Neuronal stem cell (in vitro differentiated cells): ENCODE measurements at regions not wholly inside any gene's neighbourhood (a gene's known extent, or its start where the extent isn't known, plus 50 kb on each side); places are given as distances from the start of the nearest gene placed in this dataset.

ENCODE experiments used
- DNase-seq: peaks from one replicate; pipeline ENCODE4 v3.0.0-alpha.2; 2013; ENCODE audit warnings: low spot score
- H2AFZ ChIP-seq: one replicate; pipeline ENCODE4 v1.6.1; 2013; ENCODE audit warnings: mild to moderate bottlenecking, low read length, inconsistent platforms
- H2AK5ac ChIP-seq: 2 replicates; pipeline ENCODE4 v1.6.1; 2013; ENCODE audit warnings: low read depth, mild to moderate bottlenecking, inconsistent platforms, low read length, moderate library complexity, mixed read lengths
- H2BK120ac ChIP-seq: 2 replicates; pipeline ENCODE4 v1.6.1; 2013; ENCODE audit warnings: low read depth, mild to moderate bottlenecking, inconsistent platforms, low read length, moderate library complexity, mixed read lengths
- H2BK12ac ChIP-seq: one replicate; pipeline ENCODE4 v1.6.1; 2013; ENCODE audit warnings: low read length, inconsistent platforms
- H2BK15ac ChIP-seq: 2 replicates; pipeline ENCODE4 v1.6.1; 2013; ENCODE audit warnings: mild to moderate bottlenecking, low read length, inconsistent platforms, mixed read lengths
- H2BK5ac ChIP-seq: one replicate; pipeline ENCODE4 v1.6.1; 2013; ENCODE audit warnings: inconsistent platforms, mild to moderate bottlenecking, low read length, moderate library complexity
- H3K14ac ChIP-seq: one replicate; pipeline ENCODE4 v1.6.1; 2013; ENCODE audit warnings: low read length, inconsistent platforms
- H3K18ac ChIP-seq: 2 replicates; pipeline ENCODE4 v1.6.1; 2013; ENCODE audit warnings: low read length, inconsistent platforms
- H3K23ac ChIP-seq: 2 replicates; pipeline ENCODE4 v1.6.1; 2013; ENCODE audit warnings: low read depth, mild to moderate bottlenecking, mixed read lengths, low read length, inconsistent platforms; ENCODE audit not compliant: poor library complexity
- H3K27ac ChIP-seq: replicated peaks from 3 replicates; pipeline ENCODE4 v1.5.1; 2013; ENCODE audit warnings: low read length, inconsistent platforms
- H3K27me3 ChIP-seq, 3 experiments: 2 replicates each; pipeline ENCODE4 v1.6.1; 2013; ENCODE audit warnings: low read length in 3 of 3, mild to moderate bottlenecking in 2 of 3, inconsistent platforms in 1 of 3, low read depth in 1 of 3, mixed read lengths in 1 of 3, moderate library complexity in 1 of 3; ENCODE audit not compliant: control insufficient read depth in 3 of 3, insufficient read depth in 3 of 3
- H3K36me3 ChIP-seq, 2 donors: replicated peaks in 1 of 2; 2 replicates each; pipeline ENCODE4 v1.6.1; 2013; ENCODE audit warnings: low read length in 2 of 2; ENCODE audit not compliant: control insufficient read depth in 2 of 2, insufficient read depth in 2 of 2
- H3K4ac ChIP-seq: 2 replicates; pipeline ENCODE4 v1.6.1; 2013; ENCODE audit warnings: inconsistent platforms, mild to moderate bottlenecking, low read length, moderate library complexity
- H3K4me1 ChIP-seq, 2 donors: 1 replicate in 1 of 2; 2 replicates in 1 of 2; pipeline ENCODE4 v1.6.1; 2013; ENCODE audit warnings: low read length in 2 of 2, low read depth in 1 of 2; ENCODE audit not compliant: control insufficient read depth in 2 of 2, insufficient read depth in 1 of 2
- H3K4me2 ChIP-seq: one replicate; pipeline ENCODE4 v1.6.1; 2013; ENCODE audit warnings: mild to moderate bottlenecking, low read length, inconsistent platforms; ENCODE audit not compliant: insufficient read depth, poor library complexity, severe bottlenecking
- H3K4me3 ChIP-seq, 2 donors: 2 replicates each; pipeline ENCODE4 v1.5.1; 2013; ENCODE audit warnings: low read length in 2 of 2, mild to moderate bottlenecking in 2 of 2, inconsistent platforms in 1 of 2, moderate library complexity in 1 of 2
- H3K79me1 ChIP-seq: one replicate; pipeline ENCODE4 v1.6.1; 2013; ENCODE audit warnings: low read depth, mild to moderate bottlenecking, inconsistent platforms, low read length, moderate library complexity
- H3K9ac ChIP-seq: one replicate; pipeline ENCODE4 v1.6.1; 2013; ENCODE audit warnings: mild to moderate bottlenecking, low read depth, low read length, inconsistent platforms; ENCODE audit not compliant: poor library complexity
- H3K9me3 ChIP-seq, 2 donors: replicated peaks in 1 of 2; 2 replicates each; pipeline versions ENCODE3 to v1.6.1; 2013; ENCODE audit warnings: low read length in 2 of 2, mild to moderate bottlenecking in 2 of 2, inconsistent platforms in 1 of 2, low read depth in 1 of 2, mixed read lengths in 1 of 2, moderate library complexity in 1 of 2; ENCODE audit not compliant: control insufficient read depth in 2 of 2, insufficient read depth in 1 of 2
- H4K8ac ChIP-seq: one replicate; pipeline ENCODE4 v1.6.1; 2013; ENCODE audit warnings: low read depth, mild to moderate bottlenecking, inconsistent platforms, low read length, moderate library complexity
- H4K91ac ChIP-seq: one replicate; pipeline ENCODE4 v1.6.1; 2013; ENCODE audit warnings: low read length, low read depth, mild to moderate bottlenecking, inconsistent platforms; ENCODE audit not compliant: poor library complexity
- WGBS, 2 donors: extraction: QIAGEN DNeasy Blood & Tissue Kit; methylation state at CpG; one replicate each; pipeline ENCODE4 v1.1.7; 2013; ENCODE audit warnings: missing lambda C conversion rate in 2 of 2, mixed read lengths in 1 of 2; ENCODE audit not compliant: insufficient read length in 2 of 2, insufficient replicate concordance in 1 of 2; ENCODE audit errors: extremely low coverage in 2 of 2; 5-methylcytosine and 5-hydroxymethylcytosine counted together

DNA sequence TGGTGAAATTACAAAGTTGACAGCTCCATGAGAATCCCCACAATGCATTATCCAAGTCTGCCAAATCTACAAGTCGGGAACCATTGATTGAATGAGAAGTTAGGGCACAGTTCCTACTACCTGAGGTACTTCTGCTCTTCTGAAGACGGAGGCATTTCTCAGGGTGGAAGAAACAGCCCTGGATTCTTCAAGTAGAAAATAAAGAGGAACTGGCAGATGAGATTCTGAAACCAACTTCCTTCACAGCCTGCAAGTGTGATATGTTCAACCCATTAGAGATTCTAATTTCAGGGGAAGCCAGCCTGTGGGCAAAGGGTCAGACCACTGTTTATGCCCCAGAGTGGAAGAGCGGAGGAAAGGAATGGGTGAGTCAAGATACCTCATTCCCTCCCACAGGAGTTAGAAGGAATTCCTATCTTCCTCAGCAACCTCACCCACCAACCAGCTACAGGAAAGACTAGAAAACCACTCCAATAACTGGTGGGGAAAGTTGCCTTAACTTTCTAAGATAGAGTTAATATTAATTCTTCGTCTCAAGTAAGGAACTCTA is 50.5 kb upstream of the BMPER start:
- H3K9me3 ChIP-seq = peaks cover 0 to 2% of the 10 kb centered on the region in 2 donors
- H3K27ac ChIP-seq = no peak overlapping the region

More for the DNA sequence above, 50.5 kb upstream of the BMPER start:
- H3K27me3 ChIP-seq = no peaks in the 10 kb centered on the region
- no peak overlapping the region for H2AFZ ChIP-seq
- H2BK15ac ChIP-seq = no peak overlapping the region
- H3K4me3 ChIP-seq = no peak overlapping the region
- H4K91ac ChIP-seq = no peak overlapping the region
- no peak overlapping the region for H3K18ac ChIP-seq
- no peak overlapping the region for H3K14ac ChIP-seq
- no peaks in the 10 kb centered on the region for H3K4me1 ChIP-seq
- H3K4ac ChIP-seq = no peak overlapping the region
- H3K23ac ChIP-seq = no peak overlapping the region
- H3K4me2 ChIP-seq = no peak overlapping the region
- no peak overlapping the region for H2BK5ac ChIP-seq
- H3K79me1 ChIP-seq = no peaks in the 10 kb centered on the region
- DNase-seq = no peak
- H2BK120ac ChIP-seq = no peak overlapping the region
- no peak overlapping the region for H4K8ac ChIP-seq
- H2AK5ac ChIP-seq = no peak overlapping the region
- H3K36me3 ChIP-seq = no peaks in the 10 kb centered on the region
- H2BK12ac ChIP-seq = no peak overlapping the region
- no peak overlapping the region for H3K9ac ChIP-seq
- WGBS, 2 donors = no CpG with 5 or more reads among the region's 4 CpGs
